Peyer's patch (tissue), 4 donors: ENCODE measurements at regions not wholly inside any gene's neighbourhood (a gene's known extent, or its start where the extent isn't known, plus 50 kb on each side); places are given as distances from the start of the nearest gene placed in this dataset.

ENCODE experiments used
- DNase-seq, 3 donors: peaks; one replicate each; pipeline ENCODE4 v3.0.0-alpha.2; 2017 to 2019
- H3K27ac ChIP-seq, 4 donors: fragments of 200-600 bp; sonication (generic); one replicate each; pipeline ENCODE4 v1.5.1; 2016 to 2019
- H3K27me3 ChIP-seq, 2 donors: fragments of 200-600 bp; sonication (generic); one replicate each; pipeline ENCODE4 v1.5.1; 2019
- H3K36me3 ChIP-seq, 3 donors: fragments of 200-600 bp; sonication (generic); one replicate each; pipeline ENCODE4 v1.5.1; 2016 to 2019
- H3K4me1 ChIP-seq, 4 donors: fragments of 200-600 bp; sonication (generic); one replicate each; pipeline ENCODE4 v1.5.1; 2016 to 2019
- H3K4me3 ChIP-seq, 4 donors: fragments of 200-600 bp; sonication (generic); 1 replicate in 3 of 4; 2 replicates in 1 of 4; pipeline ENCODE4 v1.5.1; 2016 to 2019; ENCODE audit warnings: mild to moderate bottlenecking in 1 of 4
- H3K9me3 ChIP-seq, 4 donors: fragments of 200-600 bp; sonication (generic); one replicate each; pipeline ENCODE4 v1.5.1; 2016 to 2019; ENCODE audit warnings: mild to moderate bottlenecking in 1 of 4
- POLR2A ChIP-seq, 2 donors: fragments of 450-650 bp; IDR thresholded peaks; one replicate each; pipeline ENCODE4 v1.5.1; 2017; ENCODE audit warnings: antibody characterized with exemption in 2 of 2, mild to moderate bottlenecking in 2 of 2, moderate library complexity in 2 of 2
- TF ChIP-seq, protein P1 (sequence below), 6 experiments: fragments of 450-650 bp in 4 of 6; fragments of 200-600 bp in 2 of 6; sonication (generic) in 1 of 6; IDR thresholded peaks; one replicate each; pipeline ENCODE4 v1.5.1; 2017 to 2019; ENCODE audit warnings: antibody characterized with exemption in 6 of 6, mild to moderate bottlenecking in 3 of 6, moderate library complexity in 1 of 6

- TF ChIP-seq POLR2A (IDR thresholded peaks at IDR 0.05), result no peak
- TF ChIP-seq, protein P1, sequence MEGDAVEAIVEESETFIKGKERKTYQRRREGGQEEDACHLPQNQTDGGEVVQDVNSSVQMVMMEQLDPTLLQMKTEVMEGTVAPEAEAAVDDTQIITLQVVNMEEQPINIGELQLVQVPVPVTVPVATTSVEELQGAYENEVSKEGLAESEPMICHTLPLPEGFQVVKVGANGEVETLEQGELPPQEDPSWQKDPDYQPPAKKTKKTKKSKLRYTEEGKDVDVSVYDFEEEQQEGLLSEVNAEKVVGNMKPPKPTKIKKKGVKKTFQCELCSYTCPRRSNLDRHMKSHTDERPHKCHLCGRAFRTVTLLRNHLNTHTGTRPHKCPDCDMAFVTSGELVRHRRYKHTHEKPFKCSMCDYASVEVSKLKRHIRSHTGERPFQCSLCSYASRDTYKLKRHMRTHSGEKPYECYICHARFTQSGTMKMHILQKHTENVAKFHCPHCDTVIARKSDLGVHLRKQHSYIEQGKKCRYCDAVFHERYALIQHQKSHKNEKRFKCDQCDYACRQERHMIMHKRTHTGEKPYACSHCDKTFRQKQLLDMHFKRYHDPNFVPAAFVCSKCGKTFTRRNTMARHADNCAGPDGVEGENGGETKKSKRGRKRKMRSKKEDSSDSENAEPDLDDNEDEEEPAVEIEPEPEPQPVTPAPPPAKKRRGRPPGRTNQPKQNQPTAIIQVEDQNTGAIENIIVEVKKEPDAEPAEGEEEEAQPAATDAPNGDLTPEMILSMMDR (IDR thresholded peaks at IDR 0.05), result no peak
- no peaks in the 10 kb centered on the region for H3K27me3 ChIP-seq
- no peaks in the 10 kb centered on the region for H3K9me3 ChIP-seq
- H3K4me1 ChIP-seq, result peaks cover 0 to 5% (median 0%) of the 10 kb centered on the region in 4 donors
- H3K27ac ChIP-seq, result peak overlapping the region in 1 of 4 donors; percentile 15
- no peak overlapping the region for H3K4me3 ChIP-seq
- no peaks in the 10 kb centered on the region for H3K36me3 ChIP-seq
- DNase-seq, result no peak
Measured at GRCh38 chr10:3861795-3862194, 76.8 kb upstream of the KLF6 start.

DNA sequence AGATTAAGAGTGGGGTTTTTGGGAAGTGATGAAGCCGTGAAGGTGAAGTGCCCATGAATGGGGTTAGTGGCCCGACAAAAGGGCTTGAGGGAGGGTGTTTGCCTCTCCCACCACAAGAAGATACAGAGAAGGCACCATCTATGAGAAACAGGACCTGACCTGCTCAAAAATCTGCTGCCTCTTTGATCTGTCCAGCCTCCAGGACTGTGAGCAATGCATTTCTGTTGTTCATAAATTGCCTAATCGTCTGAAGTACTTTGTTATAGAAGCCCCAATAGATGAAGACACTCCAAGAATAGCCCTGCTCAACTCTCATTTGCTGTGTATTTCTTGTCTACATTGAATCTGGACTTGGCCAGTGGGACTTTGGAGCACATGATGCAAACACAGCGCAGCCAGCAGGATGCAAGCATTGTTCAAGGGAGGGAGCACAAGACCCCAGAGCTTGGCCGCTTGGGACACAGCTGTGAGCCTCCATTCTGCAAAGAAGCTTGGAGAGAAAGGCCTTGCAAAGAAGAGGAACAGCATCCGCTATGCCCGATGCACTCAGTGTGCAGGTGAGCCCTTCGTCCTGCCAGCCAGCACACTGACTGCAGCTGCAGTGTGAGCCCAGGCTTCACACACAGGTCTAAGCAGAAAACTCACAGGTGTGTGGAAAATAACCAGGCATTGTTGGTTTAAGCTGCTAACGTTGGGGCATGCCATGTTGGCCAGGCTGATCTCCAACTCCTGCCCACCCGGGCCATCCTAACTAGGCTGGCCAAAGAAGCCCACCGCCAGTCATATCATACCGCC, 73.2 kb upstream of the KLF6 start:
- H3K27ac ChIP-seq, result no peak overlapping the region

DNA sequence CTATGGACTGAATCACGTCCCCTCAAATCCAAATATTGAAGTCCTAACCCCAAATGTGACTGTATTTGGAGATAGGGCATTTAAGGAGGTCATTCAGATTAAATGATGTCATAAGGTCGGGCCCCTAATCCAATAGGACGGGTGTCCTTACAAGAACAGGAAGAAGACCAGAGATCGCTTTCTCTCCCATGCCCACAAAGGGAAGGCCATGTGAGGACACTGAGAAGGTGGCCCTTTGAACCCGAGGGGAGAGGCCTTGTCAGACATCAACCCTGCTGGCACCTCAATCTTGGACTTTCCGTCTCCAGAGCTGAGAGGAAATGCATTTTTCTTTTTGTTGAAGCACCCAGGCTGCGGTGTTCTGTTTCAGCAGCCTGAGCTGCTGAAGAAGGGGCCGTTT, 72.3 kb upstream of the KLF6 start:
- H3K36me3 ChIP-seq, result no peaks in the 10 kb centered on the region
- TF ChIP-seq POLR2A (IDR thresholded peaks at IDR 0.05), result no peak
- TF ChIP-seq, protein P1 (IDR thresholded peaks at IDR 0.05), result no peak
- H3K27me3 ChIP-seq, result no peaks in the 10 kb centered on the region
- no peak overlapping the region for H3K4me3 ChIP-seq
- no peaks in the 10 kb centered on the region for H3K9me3 ChIP-seq
- peak in 1 of 3 donors; percentile 43 for DNase-seq
- H3K4me1 ChIP-seq, result peaks cover 0 to 17% (median 5%) of the 10 kb centered on the region in 4 donors
- no peak overlapping the region for H3K27ac ChIP-seq

More for the DNA sequence above, 73.2 kb upstream of the KLF6 start:
- no peak overlapping the region for H3K4me3 ChIP-seq
- no peaks in the 10 kb centered on the region for H3K9me3 ChIP-seq
- peaks cover 0 to 11% (median 1%) of the 10 kb centered on the region in 4 donors for H3K4me1 ChIP-seq
- TF ChIP-seq, protein P1 (IDR thresholded peaks at IDR 0.05), result no peak
- no peak for TF ChIP-seq POLR2A (IDR thresholded peaks at IDR 0.05)
- H3K36me3 ChIP-seq, result no peaks in the 10 kb centered on the region
- no peak for DNase-seq
- H3K27me3 ChIP-seq, result no peaks in the 10 kb centered on the region

DNA sequence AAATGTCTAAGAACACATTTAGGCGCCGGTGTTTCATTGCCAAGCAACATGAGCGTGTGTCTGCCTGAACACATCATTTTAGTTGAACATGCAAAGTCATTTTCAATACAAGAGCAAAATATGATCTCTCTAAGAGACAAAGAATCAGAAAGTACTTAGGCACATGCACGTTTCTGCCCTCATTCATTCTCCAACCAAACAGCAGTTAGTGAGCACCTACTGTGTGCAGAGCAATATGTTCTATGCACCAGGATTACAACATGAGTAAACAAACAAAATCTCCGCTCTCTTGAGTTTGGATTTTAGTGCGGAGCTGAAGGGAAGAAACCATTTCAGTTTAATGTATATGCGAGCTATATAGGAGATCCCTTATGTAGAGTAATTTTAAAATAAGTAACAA, 71.6 kb upstream of the KLF6 start:
- Histone ChIP-seq H3K4me1 (peaks cover 0 to 24% (median 5%) of the 10 kb centered on the region in 4 donors), H3K27me3 (no peaks in the 10 kb centered on the region), H3K4me3 (no peak overlapping the region), H3K9me3 (no peaks in the 10 kb centered on the region), H3K27ac (no peak overlapping the region), H3K36me3 (no peaks in the 10 kb centered on the region)
- TF ChIP-seq, protein P1 (IDR thresholded peaks at IDR 0.05), result no peak
- TF ChIP-seq POLR2A (IDR thresholded peaks at IDR 0.05), result no peak
- no peak for DNase-seq

GRCh38 chr10:3853547-3854303, 68.7 kb upstream of the KLF6 start:
- TF ChIP-seq, protein P1 (IDR thresholded peaks at IDR 0.05), result no peak
- peak in 1 of 2 donors; percentile 19 for TF ChIP-seq POLR2A (IDR thresholded peaks at IDR 0.05)
- no peak for DNase-seq
- Histone ChIP-seq H3K27ac (peak overlapping the region; percentile 52 to 91 (median 78)), H3K4me3 (no peak overlapping the region), H3K4me1 (peaks cover 0 to 32% (median 10%) of the 10 kb centered on the region in 4 donors), H3K9me3 (no peaks in the 10 kb centered on the region), H3K36me3 (no peaks in the 10 kb centered on the region), H3K27me3 (no peaks in the 10 kb centered on the region)
